Liver (tissue), 8 donors: ENCODE measurements at regions not wholly inside any gene's neighbourhood (a gene's known extent, or its start where the extent isn't known, plus 50 kb on each side); places are given as distances from the start of the nearest gene placed in this dataset.

ENCODE experiments used
- DNase-seq: peaks from one replicate; pipeline ENCODE4 v3.0.0-alpha.2; 2017; ENCODE audit warnings: low spot score
- H3K27ac ChIP-seq, 2 donors: one replicate each; pipeline ENCODE4 v1.7.0; 2013; ENCODE audit warnings: inconsistent platforms in 2 of 2, low read length in 2 of 2, control low read depth in 1 of 2, low read depth in 1 of 2, mild to moderate bottlenecking in 1 of 2
- H3K27me3 ChIP-seq, 4 donors: one replicate each; pipeline versions ENCODE4 v1.6.1 to v1.7.0; 2013; ENCODE audit warnings: low read length in 3 of 4, inconsistent platforms in 1 of 4, mild to moderate bottlenecking in 1 of 4, moderate library complexity in 1 of 4; ENCODE audit not compliant: control insufficient read depth in 4 of 4, insufficient read depth in 4 of 4
- H3K36me3 ChIP-seq, 4 donors: one replicate each; pipeline versions ENCODE4 v1.6.1 to v1.7.0; 2013; ENCODE audit warnings: low read length in 3 of 4, mild to moderate bottlenecking in 3 of 4, low read depth in 1 of 4, moderate library complexity in 1 of 4; ENCODE audit not compliant: control insufficient read depth in 4 of 4, insufficient read depth in 3 of 4
- H3K4me1 ChIP-seq, 4 donors: one replicate each; pipeline versions ENCODE4 v1.6.1 to v1.7.0; 2013; ENCODE audit warnings: low read length in 3 of 4, mild to moderate bottlenecking in 3 of 4, moderate library complexity in 1 of 4; ENCODE audit not compliant: control insufficient read depth in 4 of 4, insufficient read depth in 4 of 4
- H3K4me3 ChIP-seq, 3 donors: one replicate each; pipeline versions ENCODE4 v1.6.1 to v1.7.0; 2013; ENCODE audit warnings: low read length in 3 of 3, control low read depth in 1 of 3, low read depth in 1 of 3, mild to moderate bottlenecking in 1 of 3
- H3K9ac ChIP-seq, 2 donors: one replicate each; pipeline ENCODE4 v1.7.0; 2013; ENCODE audit warnings: low read length in 2 of 2, mild to moderate bottlenecking in 2 of 2, moderate library complexity in 2 of 2, control low read depth in 1 of 2, low read depth in 1 of 2
- H3K9me3 ChIP-seq, 4 donors: one replicate each; pipeline versions ENCODE4 v1.6.1 to v1.7.0; 2013; ENCODE audit warnings: low read length in 3 of 4; ENCODE audit not compliant: control insufficient read depth in 4 of 4
- CTCF ChIP-seq: fragments of 150-350 bp; IDR thresholded peaks from 2 replicates; pipeline ENCODE4 v1.5.1; 2017; ENCODE audit warnings: improper control_type of control experiment, low read depth, low read length; ENCODE audit not compliant: missing input control
- EGR1 ChIP-seq, 2 donors: IDR thresholded peaks; 2 replicates each; pipeline ENCODE4 v1.6.1; 2016 to 2018; ENCODE audit warnings: antibody characterized with exemption in 2 of 2, low read depth in 2 of 2
- FOXA2 ChIP-seq: IDR thresholded peaks from 2 replicates; pipeline ENCODE4 v1.6.1; 2016; ENCODE audit warnings: antibody characterized with exemption
- GABPA ChIP-seq, 2 donors: IDR thresholded peaks in 1 of 2; conservative IDR thresholded peaks in 1 of 2; 2 replicates each; pipeline ENCODE4 v1.6.1; 2016; ENCODE audit warnings: antibody characterized with exemption in 2 of 2, mild to moderate bottlenecking in 1 of 2, moderate library complexity in 1 of 2
- HNF4A ChIP-seq, 2 donors: conservative IDR thresholded peaks; 2 replicates each; pipeline ENCODE4 v1.6.1; 2016; ENCODE audit warnings: antibody characterized with exemption in 2 of 2, mild to moderate bottlenecking in 2 of 2
- HNF4G ChIP-seq: IDR thresholded peaks from 2 replicates; pipeline ENCODE4 v1.6.1; 2016; ENCODE audit warnings: antibody characterized with exemption
- JUND ChIP-seq, 2 donors: IDR thresholded peaks; 2 replicates each; pipeline ENCODE4 v1.6.1; 2016; ENCODE audit warnings: antibody characterized with exemption in 2 of 2
- NR2F2 ChIP-seq: IDR thresholded peaks from 2 replicates; pipeline ENCODE4 v1.6.1; 2016; ENCODE audit warnings: antibody characterized with exemption
- RXRA ChIP-seq, 2 donors: IDR thresholded peaks; 2 replicates each; pipeline ENCODE4 v1.6.1; 2017 to 2018; ENCODE audit warnings: antibody characterized with exemption in 2 of 2, mild to moderate bottlenecking in 1 of 2
- SP1 ChIP-seq: IDR thresholded peaks from 2 replicates; pipeline ENCODE4 v1.6.1; 2018; ENCODE audit warnings: antibody characterized with exemption, mild to moderate bottlenecking
- ZBTB33 ChIP-seq: IDR thresholded peaks from 2 replicates; pipeline ENCODE4 v1.6.1; 2016; ENCODE audit warnings: antibody characterized with exemption
- WGBS: extraction: QIAGEN DNeasy Blood & Tissue Kit; methylation state at CpG from one replicate; pipeline ENCODE4 v1.1.7; 2013; 5-methylcytosine and 5-hydroxymethylcytosine counted together
- TF ChIP-seq, protein P1 (sequence below): IDR thresholded peaks from 2 replicates; pipeline ENCODE4 v1.6.1; 2016; ENCODE audit warnings: antibody characterized with exemption, mild to moderate bottlenecking
- TF ChIP-seq, protein P2 (sequence below): IDR thresholded peaks from 2 replicates; pipeline ENCODE4 v1.6.1; 2016; ENCODE audit warnings: antibody characterized with exemption
- TF ChIP-seq, protein P3 (sequence below): IDR thresholded peaks from 2 replicates; pipeline ENCODE4 v1.6.1; 2016; ENCODE audit warnings: antibody characterized with exemption
- donor health status: healthy.
- donor health status: healthy.
- donor health status: healthy.
- donor health status: healthy.
- donor health status: healthy.

DNA sequence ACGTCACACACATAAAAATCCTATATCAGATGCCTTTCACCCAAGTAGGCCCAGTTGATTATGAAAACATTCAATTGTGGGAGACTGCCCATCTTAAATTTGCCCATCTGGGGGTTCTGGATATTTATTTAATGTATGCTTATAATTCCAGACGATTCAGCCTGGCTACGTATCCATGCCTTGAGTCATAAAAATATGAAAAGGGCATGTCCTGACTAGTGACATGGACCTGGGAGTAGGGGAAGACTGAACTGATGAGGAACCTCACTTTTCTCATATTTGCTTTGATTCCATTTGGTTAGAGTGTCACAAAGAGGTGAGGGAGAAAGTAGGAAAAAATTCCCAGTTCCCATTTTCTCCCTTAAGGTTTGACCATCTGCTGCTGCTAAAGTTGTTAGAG, 122.5 kb upstream of the GNAO1 start (continued):
- no peak for TF ChIP-seq CTCF
- TF ChIP-seq EGR1 (IDR thresholded peaks at IDR 0.05; ENCODE audit: low read depth in 2 of 2): no peak
- TF ChIP-seq HNF4A (conservative IDR thresholded peaks at IDR 0.05): no peak
- no peak for TF ChIP-seq RXRA (IDR thresholded peaks at IDR 0.05)
- TF ChIP-seq FOXA2: no peak

- DNase-seq: no peak
- H3K36me3 ChIP-seq: no peaks in the 10 kb centered on the region
- H3K9ac ChIP-seq: no peak overlapping the region
- no peaks in the 10 kb centered on the region for H3K4me1 ChIP-seq
- no peaks in the 10 kb centered on the region for H3K27me3 ChIP-seq
- WGBS: 55% methylated on average over 2 of the region's 2 CpGs
- no peaks in the 10 kb centered on the region for H3K9me3 ChIP-seq
- no peak overlapping the region for H3K4me3 ChIP-seq
- TF ChIP-seq, protein P1, sequence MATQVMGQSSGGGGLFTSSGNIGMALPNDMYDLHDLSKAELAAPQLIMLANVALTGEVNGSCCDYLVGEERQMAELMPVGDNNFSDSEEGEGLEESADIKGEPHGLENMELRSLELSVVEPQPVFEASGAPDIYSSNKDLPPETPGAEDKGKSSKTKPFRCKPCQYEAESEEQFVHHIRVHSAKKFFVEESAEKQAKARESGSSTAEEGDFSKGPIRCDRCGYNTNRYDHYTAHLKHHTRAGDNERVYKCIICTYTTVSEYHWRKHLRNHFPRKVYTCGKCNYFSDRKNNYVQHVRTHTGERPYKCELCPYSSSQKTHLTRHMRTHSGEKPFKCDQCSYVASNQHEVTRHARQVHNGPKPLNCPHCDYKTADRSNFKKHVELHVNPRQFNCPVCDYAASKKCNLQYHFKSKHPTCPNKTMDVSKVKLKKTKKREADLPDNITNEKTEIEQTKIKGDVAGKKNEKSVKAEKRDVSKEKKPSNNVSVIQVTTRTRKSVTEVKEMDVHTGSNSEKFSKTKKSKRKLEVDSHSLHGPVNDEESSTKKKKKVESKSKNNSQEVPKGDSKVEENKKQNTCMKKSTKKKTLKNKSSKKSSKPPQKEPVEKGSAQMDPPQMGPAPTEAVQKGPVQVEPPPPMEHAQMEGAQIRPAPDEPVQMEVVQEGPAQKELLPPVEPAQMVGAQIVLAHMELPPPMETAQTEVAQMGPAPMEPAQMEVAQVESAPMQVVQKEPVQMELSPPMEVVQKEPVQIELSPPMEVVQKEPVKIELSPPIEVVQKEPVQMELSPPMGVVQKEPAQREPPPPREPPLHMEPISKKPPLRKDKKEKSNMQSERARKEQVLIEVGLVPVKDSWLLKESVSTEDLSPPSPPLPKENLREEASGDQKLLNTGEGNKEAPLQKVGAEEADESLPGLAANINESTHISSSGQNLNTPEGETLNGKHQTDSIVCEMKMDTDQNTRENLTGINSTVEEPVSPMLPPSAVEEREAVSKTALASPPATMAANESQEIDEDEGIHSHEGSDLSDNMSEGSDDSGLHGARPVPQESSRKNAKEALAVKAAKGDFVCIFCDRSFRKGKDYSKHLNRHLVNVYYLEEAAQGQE: no peak
- TF ChIP-seq ZBTB33: no peak
- no peak for TF ChIP-seq SP1
- no peak overlapping the region for H3K27ac ChIP-seq
Measured at GRCh38 chr16:56068314-56068713, 123.0 kb upstream of the GNAO1 start.

GRCh38 chr16:56067406-56067805, 123.9 kb upstream of the GNAO1 start:
- H3K27ac ChIP-seq: no peak overlapping the region
- H3K4me3 ChIP-seq: no peak overlapping the region
- no peak overlapping the region for H3K9ac ChIP-seq
- H3K27me3 ChIP-seq: no peaks in the 10 kb centered on the region
- no peaks in the 10 kb centered on the region for H3K4me1 ChIP-seq
- H3K36me3 ChIP-seq: no peaks in the 10 kb centered on the region
- no peaks in the 10 kb centered on the region for H3K9me3 ChIP-seq
- DNase-seq: no peak
- TF ChIP-seq FOXA2 (no peak), NR2F2 (no peak), CTCF (no peak), JUND (IDR thresholded peaks at IDR 0.05) (no peak), ZBTB33 (no peak), HNF4G (no peak), GABPA (IDR thresholded peaks at IDR 0.05 in 1 of 2, conservative IDR thresholded peaks at IDR 0.05 in 1 of 2) (no peak)
- TF ChIP-seq, protein P2, sequence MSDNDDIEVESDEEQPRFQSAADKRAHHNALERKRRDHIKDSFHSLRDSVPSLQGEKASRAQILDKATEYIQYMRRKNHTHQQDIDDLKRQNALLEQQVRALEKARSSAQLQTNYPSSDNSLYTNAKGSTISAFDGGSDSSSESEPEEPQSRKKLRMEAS: no peak
- TF ChIP-seq, protein P3, sequence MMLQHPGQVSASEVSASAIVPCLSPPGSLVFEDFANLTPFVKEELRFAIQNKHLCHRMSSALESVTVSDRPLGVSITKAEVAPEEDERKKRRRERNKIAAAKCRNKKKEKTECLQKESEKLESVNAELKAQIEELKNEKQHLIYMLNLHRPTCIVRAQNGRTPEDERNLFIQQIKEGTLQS: no peak
- TF ChIP-seq, protein P1: no peak
